K562 (cell line): ENCODE measurements at regions not wholly inside any gene's neighbourhood (a gene's known extent, or its start where the extent isn't known, plus 50 kb on each side); places are given as distances from the start of the nearest gene placed in this dataset.

ENCODE experiments used
- ATAC-seq: fragments of 200-7000 bp; cut with Tn5 transposase; 3 replicates; pipeline ENCODE4 v1.9.1; 2020; ENCODE audit warnings: moderate library complexity
- BruUV-seq: library from RNA; stranded (reverse); fragments of 400-500 nt; replicated peaks from 2 replicates; lab custom pipeline; 2021; lab: Mats Ljungman, UMichigan
- CTCF ChIA-PET: fragments of 300-600 bp; formaldehyde crosslinking; extraction: SDS; loops from one replicate; lab custom pipeline; 2021; ENCODE audit warnings: low intra/inter-chr PET ratio; lab: Yijun Ruan, JAX
- POLR2A ChIA-PET: fragments of 300-600, 350-650 bp; sonication (Branson Sonifier 250); formaldehyde crosslinking; extraction: SDS; loops from one replicate; lab custom pipeline; 2021; ENCODE audit warnings: antibody characterized with exemption, inconsistent platforms; lab: Yijun Ruan, JAX
- DNase-seq, 4 experiments: peaks; one replicate each; pipeline versions ENCODE4 v3.0.0 to v3.0.0-alpha.2; 2011 to 2018; ENCODE audit warnings: low spot score in 3 of 4, mixed read lengths in 3 of 4; ENCODE audit errors: extremely low read depth in 1 of 4
- FAIRE-seq: peaks from 2 replicates; lab custom pipeline; 2011; peaks lifted over from hg19 to GRCh38; lab: Jason Lieb, UNC
- H2AFZ ChIP-seq: 2 replicates; pipeline ENCODE4 v1.6.0; 2011; ENCODE audit warnings: low read depth, low read length, control low read depth, inconsistent platforms
- H3K27ac ChIP-seq: fragments of 200-600 bp; 3 replicates; pipeline ENCODE4 v1.8.0; 2011; ENCODE audit warnings: low read depth, mild to moderate bottlenecking, control low read depth, inconsistent platforms, low read length, moderate library complexity, mixed read lengths; ENCODE audit errors: extremely low read depth
- H3K27me3 ChIP-seq, 2 experiments: fragments of 300-600 bp in 1 of 2; 2 replicates in 1 of 2; 3 replicates in 1 of 2; pipeline versions ENCODE4 v1.6.0 to v1.8.0; 2011; ENCODE audit warnings: inconsistent platforms in 2 of 2, low read length in 2 of 2, mild to moderate bottlenecking in 1 of 2, mixed read lengths in 1 of 2, moderate library complexity in 1 of 2; ENCODE audit not compliant: control insufficient read depth in 2 of 2, insufficient read depth in 2 of 2
- H3K36me3 ChIP-seq: fragments of 300-600 bp; 3 replicates; pipeline ENCODE4 v1.8.0; 2011; ENCODE audit warnings: mild to moderate bottlenecking, low read length, inconsistent platforms; ENCODE audit not compliant: control insufficient read depth, insufficient read depth
- H3K4me1 ChIP-seq, 2 experiments: fragments of 200-600 bp in 1 of 2; replicated peaks in 1 of 2; 2 replicates in 1 of 2; 3 replicates in 1 of 2; pipeline versions ENCODE4 v1.5.1 to v1.8.0; 2011; ENCODE audit warnings: inconsistent platforms in 2 of 2, low read length in 2 of 2, mild to moderate bottlenecking in 1 of 2, mixed read lengths in 1 of 2, moderate library complexity in 1 of 2; ENCODE audit not compliant: control insufficient read depth in 2 of 2, insufficient read depth in 2 of 2
- H3K4me2 ChIP-seq: 2 replicates; pipeline ENCODE4 v1.6.1; 2011; ENCODE audit warnings: low read length, control low read depth, inconsistent platforms, mixed read lengths; ENCODE audit not compliant: insufficient read depth
- H3K4me3 ChIP-seq: fragments of 200-600 bp; sonication (generic), shearing (Covaris generic); 2 replicates; pipeline ENCODE4 v1.5.1; 2016; ENCODE audit warnings: control low read depth, inconsistent platforms
- H3K79me2 ChIP-seq: fragments of 200-600 bp; 3 replicates; pipeline ENCODE4 v1.8.0; 2011; ENCODE audit warnings: low read length, inconsistent platforms; ENCODE audit not compliant: control insufficient read depth, insufficient read depth
- H3K9ac ChIP-seq, 2 experiments: 2 replicates each; pipeline versions ENCODE4 v1.6.0 to v1.6.1; 2011; ENCODE audit warnings: low read depth in 2 of 2, low read length in 2 of 2, control low read depth in 1 of 2, inconsistent platforms in 1 of 2, mild to moderate bottlenecking in 1 of 2, mixed read lengths in 1 of 2; ENCODE audit not compliant: insufficient read depth in 1 of 2
- H3K9me1 ChIP-seq: one replicate; pipeline ENCODE4 v1.6.0; 2011; ENCODE audit warnings: inconsistent platforms, mild to moderate bottlenecking, low read length, moderate library complexity; ENCODE audit not compliant: control insufficient read depth, insufficient read depth
- H3K9me3 ChIP-seq: replicated peaks from 2 replicates; pipeline ENCODE4 v1.5.1; 2011; ENCODE audit warnings: low read depth, low read length, inconsistent platforms; ENCODE audit not compliant: control insufficient read depth, insufficient read depth
- H4K20me1 ChIP-seq: replicated peaks from 2 replicates; pipeline ENCODE4 v1.6.1; 2011; ENCODE audit warnings: low read length, inconsistent platforms, mixed read lengths; ENCODE audit not compliant: control insufficient read depth, insufficient read depth
- CHCHD3 ChIP-seq: fragments of 250-450 bp; sonication (Bioruptor Pico); IDR thresholded peaks from 2 replicates; pipeline ENCODE4 v2.1.2; 2022; ENCODE audit warnings: mild to moderate bottlenecking
- CXXC5 ChIP-seq: fragments of 250-450 bp; sonication (Bioruptor Pico); IDR thresholded peaks from 2 replicates; pipeline ENCODE4 v1.8.0; 2022; ENCODE audit warnings: inconsistent platforms, mild to moderate bottlenecking, moderate library complexity
- ELF2 ChIP-seq: fragments of 250-450 bp; sonication (Bioruptor Pico); IDR thresholded peaks from 2 replicates; pipeline ENCODE4 v1.5.0; 2021; ENCODE audit warnings: mild to moderate bottlenecking
- FOXA1 ChIP-seq: fragments of 450-650 bp; IDR thresholded peaks from 2 replicates; pipeline ENCODE4 v1.6.1; 2016; ENCODE audit warnings: mild to moderate bottlenecking, borderline replicate concordance
- NCOR1 ChIP-seq: fragments of 450-650 bp; IDR thresholded peaks from 2 replicates; pipeline ENCODE4 v1.6.1; 2016; ENCODE audit warnings: mild to moderate bottlenecking, moderate library complexity
- NR2C1 ChIP-seq, 2 experiments: fragments of 450-650 bp; IDR thresholded peaks; 2 replicates each; pipeline ENCODE4 v1.6.1; 2017; ENCODE audit warnings: mild to moderate bottlenecking in 2 of 2, antibody characterized with exemption in 1 of 2, inconsistent platforms in 1 of 2, missing compliant biosample characterization in 1 of 2, missing genetic modification characterization in 1 of 2
- SMARCA5 ChIP-seq: fragments of 450-650 bp; IDR thresholded peaks from 2 replicates; pipeline ENCODE4 v1.6.1; 2016
- SMARCC2 ChIP-seq: fragments of 450-650 bp; IDR thresholded peaks from 2 replicates; pipeline ENCODE4 v1.6.1; 2017; ENCODE audit warnings: antibody characterized with exemption, moderate library complexity, mild to moderate bottlenecking, low read depth
- ZNF134 ChIP-seq: fragments of 250-450 bp; sonication (Bioruptor Pico); conservative IDR thresholded peaks from 2 replicates; pipeline ENCODE4 v1.4.0; 2020
- ZNF140 ChIP-seq: fragments of 250-450 bp; sonication (Bioruptor Pico); IDR thresholded peaks from 2 replicates; pipeline ENCODE4 v1.8.0; 2021; ENCODE audit warnings: moderate library complexity, mild to moderate bottlenecking, inconsistent platforms
- WGBS: fragments of 100-300 bp; shearing (Covaris generic); methylation state at CpG from one replicate; pipeline ENCODE4 v1.1.6; 2016; ENCODE audit warnings: low coverage, mixed read lengths; ENCODE audit not compliant: insufficient coverage; ENCODE audit errors: missing lambda C conversion rate; 5-methylcytosine and 5-hydroxymethylcytosine counted together
- in situ Hi-C: fragments of 300-500 bp; cut with MboI; formaldehyde crosslinking; loops from 4 replicates; pipeline ENCODE4 v1.15.0; 2018; ENCODE audit warnings: inconsistent platforms, mixed read lengths
- intact Hi-C: fragments of 100-400 bp; cut with micrococcal nuclease; formaldehyde crosslinking; loops from 2 replicates; pipeline ENCODE4 v1.14.2; 2022
- TF ChIP-seq, protein P1 (sequence below): fragments of 250-450 bp; sonication (Bioruptor Pico); IDR thresholded peaks from 2 replicates; pipeline ENCODE4 v1.4.0; 2020
- TF ChIP-seq, protein P2 (sequence below): sonication (generic); formaldehyde crosslinking; IDR thresholded peaks from 2 replicates; pipeline ENCODE4 v1.8.0; 2022; ENCODE audit warnings: missing genetic modification reagents, mild to moderate bottlenecking, borderline replicate concordance
- TF ChIP-seq, protein P3 (sequence below): fragments of 250-450 bp; sonication (Bioruptor Pico); IDR thresholded peaks from 2 replicates; pipeline ENCODE4 v1.8.0; 2021; ENCODE audit warnings: moderate library complexity, mild to moderate bottlenecking, inconsistent platforms

DNA sequence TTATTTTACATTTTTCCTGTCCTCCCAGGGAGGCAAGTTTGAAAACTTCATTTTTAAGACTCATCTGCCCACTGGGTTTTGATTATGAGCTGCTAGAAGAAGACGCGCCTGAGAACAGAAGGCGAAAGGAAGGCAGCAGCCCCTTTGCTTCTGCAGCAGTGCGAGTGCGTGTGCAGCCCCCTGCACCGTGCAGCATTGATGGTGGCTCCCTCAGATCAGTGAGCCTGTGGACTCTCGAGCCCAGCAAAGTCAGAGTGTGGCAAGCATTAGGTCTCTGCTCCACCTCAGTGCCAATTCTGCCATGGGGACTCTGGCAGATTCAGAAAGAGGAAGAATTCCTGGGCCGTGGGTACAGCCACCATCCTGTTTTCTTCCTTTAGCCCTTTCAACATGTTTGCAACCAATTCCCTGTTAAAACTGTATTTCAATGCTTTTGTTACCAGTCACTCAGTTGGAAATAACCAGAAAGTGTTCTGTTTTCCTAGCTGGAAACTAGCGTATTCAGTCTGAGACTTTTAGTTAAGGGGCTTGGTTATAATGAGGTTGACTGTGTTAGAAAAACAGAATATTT, 134.8 kb upstream of the OGFRL1 start:
- H3K9me3 ChIP-seq: no peaks in the 10 kb centered on the region
- 8% methylated on average over 9 of the region's 9 CpGs for WGBS
- H3K9me1 ChIP-seq: no peaks in the 10 kb centered on the region
- H3K4me3 ChIP-seq: no peak overlapping the region
- H3K9ac ChIP-seq: no peak overlapping the region
- ATAC-seq: no peak
- CTCF ChIA-PET: no interaction called here
- DNase-seq: no peak
- H3K4me1 ChIP-seq: no peaks in the 10 kb centered on the region
- POLR2A ChIA-PET: no interaction called here
- FAIRE-seq: no peak
- H3K79me2 ChIP-seq: no peaks in the 10 kb centered on the region
- H4K20me1 ChIP-seq: no peaks in the 10 kb centered on the region
- H3K4me2 ChIP-seq: no peak overlapping the region
- H3K27ac ChIP-seq: no peak overlapping the region
- H3K36me3 ChIP-seq: no peaks in the 10 kb centered on the region
- intact Hi-C loops (no loop called here), in situ Hi-C loops (no loop called here)
- H2AFZ ChIP-seq: no peak overlapping the region
- BruUV-seq: no TSS peak
- TF ChIP-seq SMARCA5: no peak
- TF ChIP-seq ZNF134 (CRISPR knock-in tag): no peak
- TF ChIP-seq SMARCC2: no peak
- TF ChIP-seq ZNF140 (CRISPR knock-in tag): no peak
- TF ChIP-seq ELF2 (CRISPR knock-in tag): no peak
- TF ChIP-seq, protein P1, sequence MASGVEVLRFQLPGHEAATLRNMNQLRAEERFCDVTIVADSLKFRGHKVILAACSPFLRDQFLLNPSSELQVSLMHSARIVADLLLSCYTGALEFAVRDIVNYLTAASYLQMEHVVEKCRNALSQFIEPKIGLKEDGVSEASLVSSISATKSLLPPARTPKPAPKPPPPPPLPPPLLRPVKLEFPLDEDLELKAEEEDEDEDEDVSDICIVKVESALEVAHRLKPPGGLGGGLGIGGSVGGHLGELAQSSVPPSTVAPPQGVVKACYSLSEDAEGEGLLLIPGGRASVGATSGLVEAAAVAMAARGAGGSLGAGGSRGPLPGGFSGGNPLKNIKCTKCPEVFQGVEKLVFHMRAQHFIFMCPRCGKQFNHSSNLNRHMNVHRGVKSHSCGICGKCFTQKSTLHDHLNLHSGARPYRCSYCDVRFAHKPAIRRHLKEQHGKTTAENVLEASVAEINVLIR: no peak
- TF ChIP-seq FOXA1: no peak
- TF ChIP-seq, protein P2, sequence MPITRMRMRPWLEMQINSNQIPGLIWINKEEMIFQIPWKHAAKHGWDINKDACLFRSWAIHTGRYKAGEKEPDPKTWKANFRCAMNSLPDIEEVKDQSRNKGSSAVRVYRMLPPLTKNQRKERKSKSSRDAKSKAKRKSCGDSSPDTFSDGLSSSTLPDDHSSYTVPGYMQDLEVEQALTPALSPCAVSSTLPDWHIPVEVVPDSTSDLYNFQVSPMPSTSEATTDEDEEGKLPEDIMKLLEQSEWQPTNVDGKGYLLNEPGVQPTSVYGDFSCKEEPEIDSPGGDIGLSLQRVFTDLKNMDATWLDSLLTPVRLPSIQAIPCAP (CRISPR knock-in tag): no peak
- no peak for TF ChIP-seq NCOR1
- TF ChIP-seq, protein P3, sequence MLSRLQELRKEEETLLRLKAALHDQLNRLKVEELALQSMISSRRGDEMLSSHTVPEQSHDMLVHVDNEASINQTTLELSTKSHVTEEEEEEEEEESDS (CRISPR knock-in tag): no peak
- TF ChIP-seq CHCHD3 (CRISPR knock-in tag): no peak
- no peak for TF ChIP-seq NR2C1 (IDR thresholded peaks at IDR 0.05)
- TF ChIP-seq NR2C1 (tag; IDR thresholded peaks at IDR 0.05): no peak
- no peak for TF ChIP-seq CXXC5 (CRISPR knock-in tag)
- H3K27me3 ChIP-seq: no peaks in the 10 kb centered on the region
